MCF 10A (cell line): ENCODE measurements at regions not wholly inside any gene's neighbourhood (a gene's known extent, or its start where the extent isn't known, plus 50 kb on each side); places are given as distances from the start of the nearest gene placed in this dataset.

Experiments
- BruUV-seq: library from RNA; stranded (reverse); fragments of 400-500 nt; replicated peaks from 2 replicates; lab custom pipeline; 2021; lab: Mats Ljungman, UMichigan
- CTCF ChIA-PET: fragments of 300-600 bp; sonication (Branson Sonifier 250); formaldehyde crosslinking; extraction: SDS; loops from one replicate; lab custom pipeline; 2021; ENCODE audit warnings: antibody characterized with exemption, inconsistent platforms; lab: Yijun Ruan, JAX
- POLR2A ChIA-PET: fragments of 300-600, 350-650 bp; sonication (Branson Sonifier 250); formaldehyde crosslinking; extraction: SDS; loops from one replicate; lab custom pipeline; 2020; ENCODE audit warnings: antibody characterized with exemption, inconsistent platforms; lab: Yijun Ruan, JAX
- DNase-seq: peaks from one replicate; pipeline ENCODE4 v3.0.0-alpha.2; 2018; ENCODE audit not compliant: unreplicated experiment
- H3K27ac Mint-ChIP-seq: one replicate; pipeline ENCODE4 v1.8.0; 2022; ENCODE audit warnings: mild to moderate bottlenecking, low read depth, mixed read lengths; ENCODE audit not compliant: unreplicated experiment
- H3K27me3 Mint-ChIP-seq: one replicate; pipeline ENCODE4 v1.8.0; 2022; ENCODE audit warnings: mixed read lengths; ENCODE audit not compliant: insufficient read depth, unreplicated experiment
- H3K36me3 Mint-ChIP-seq: one replicate; pipeline ENCODE4 v1.8.0; 2022; ENCODE audit warnings: mild to moderate bottlenecking, moderate library complexity, mixed read lengths; ENCODE audit not compliant: insufficient read depth, unreplicated experiment
- H3K4me1 Mint-ChIP-seq: one replicate; pipeline ENCODE4 v1.8.0; 2022; ENCODE audit warnings: mixed read lengths; ENCODE audit not compliant: insufficient read depth, unreplicated experiment
- H3K4me3 Mint-ChIP-seq: one replicate; pipeline ENCODE4 v1.8.0; 2022; ENCODE audit warnings: mild to moderate bottlenecking, moderate library complexity, mixed read lengths; ENCODE audit not compliant: unreplicated experiment
- H3K9me3 Mint-ChIP-seq: one replicate; pipeline ENCODE4 v1.8.0; 2022; ENCODE audit warnings: mixed read lengths; ENCODE audit not compliant: unreplicated experiment
- intact Hi-C: fragments of 100-400 bp; cut with micrococcal nuclease; formaldehyde crosslinking; loops from 2 replicates; pipeline ENCODE4 v1.14.1; 2022
- TF ChIP-seq, protein P1 (sequence below): fragments of 200-600 bp; IDR thresholded peaks from one replicate; pipeline ENCODE4 v1.8.0; 2022; ENCODE audit warnings: antibody characterized with exemption, mild to moderate bottlenecking; ENCODE audit not compliant: unreplicated experiment

DNA sequence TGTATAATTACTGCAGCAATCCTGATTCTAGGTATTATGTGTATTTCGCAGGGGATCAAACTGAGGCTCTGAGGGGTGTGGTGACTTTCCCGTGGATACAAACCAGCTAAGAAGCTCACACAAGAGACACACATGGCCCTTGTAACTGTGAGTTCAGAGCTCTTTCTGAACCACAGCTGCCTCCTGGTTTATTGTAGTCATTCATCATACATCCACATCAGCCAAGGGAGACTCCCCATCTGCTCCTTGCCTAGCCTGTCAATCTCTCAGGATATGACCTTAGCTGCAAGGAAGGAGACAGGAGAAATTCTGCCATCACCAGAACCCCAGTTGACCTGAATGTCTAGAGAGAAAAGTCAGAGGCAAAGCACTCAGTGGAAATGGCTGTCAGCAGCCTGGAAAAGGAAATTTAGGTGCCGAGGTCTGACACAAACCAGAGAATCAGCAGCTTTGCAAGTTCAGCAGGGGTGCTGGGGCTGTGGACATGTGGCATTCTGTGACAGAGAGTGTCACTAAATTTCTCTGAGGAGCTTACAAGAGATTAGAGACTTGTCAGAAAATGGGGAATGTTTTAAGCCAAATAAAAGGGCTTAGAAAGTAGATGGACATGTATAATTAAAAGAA lies 209.5 kb downstream of the AASDHPPT start:
- Mint-ChIP-seq H3K27me3 (no peaks in the 10 kb centered on the region), H3K27ac (no peak overlapping the region), H3K36me3 (no peaks in the 10 kb centered on the region), H3K9me3 (peaks cover 12% of the 10 kb centered on the region), H3K4me1 (no peaks in the 10 kb centered on the region), H3K4me3 (no peak overlapping the region)
- intact Hi-C loops = no loop called here
- CTCF ChIA-PET = interaction anchor here (0.7 to 1.9 kb wide), 2 partner anchors 14 to 131 kb away, joined by 3 to 5 read pairs; no protein-coding TSS in a partner anchor
- TF ChIP-seq, protein P1, sequence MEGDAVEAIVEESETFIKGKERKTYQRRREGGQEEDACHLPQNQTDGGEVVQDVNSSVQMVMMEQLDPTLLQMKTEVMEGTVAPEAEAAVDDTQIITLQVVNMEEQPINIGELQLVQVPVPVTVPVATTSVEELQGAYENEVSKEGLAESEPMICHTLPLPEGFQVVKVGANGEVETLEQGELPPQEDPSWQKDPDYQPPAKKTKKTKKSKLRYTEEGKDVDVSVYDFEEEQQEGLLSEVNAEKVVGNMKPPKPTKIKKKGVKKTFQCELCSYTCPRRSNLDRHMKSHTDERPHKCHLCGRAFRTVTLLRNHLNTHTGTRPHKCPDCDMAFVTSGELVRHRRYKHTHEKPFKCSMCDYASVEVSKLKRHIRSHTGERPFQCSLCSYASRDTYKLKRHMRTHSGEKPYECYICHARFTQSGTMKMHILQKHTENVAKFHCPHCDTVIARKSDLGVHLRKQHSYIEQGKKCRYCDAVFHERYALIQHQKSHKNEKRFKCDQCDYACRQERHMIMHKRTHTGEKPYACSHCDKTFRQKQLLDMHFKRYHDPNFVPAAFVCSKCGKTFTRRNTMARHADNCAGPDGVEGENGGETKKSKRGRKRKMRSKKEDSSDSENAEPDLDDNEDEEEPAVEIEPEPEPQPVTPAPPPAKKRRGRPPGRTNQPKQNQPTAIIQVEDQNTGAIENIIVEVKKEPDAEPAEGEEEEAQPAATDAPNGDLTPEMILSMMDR = no peak
- POLR2A ChIA-PET = no interaction called here
- DNase-seq = no peak
- BruUV-seq = no TSS peak

DNA sequence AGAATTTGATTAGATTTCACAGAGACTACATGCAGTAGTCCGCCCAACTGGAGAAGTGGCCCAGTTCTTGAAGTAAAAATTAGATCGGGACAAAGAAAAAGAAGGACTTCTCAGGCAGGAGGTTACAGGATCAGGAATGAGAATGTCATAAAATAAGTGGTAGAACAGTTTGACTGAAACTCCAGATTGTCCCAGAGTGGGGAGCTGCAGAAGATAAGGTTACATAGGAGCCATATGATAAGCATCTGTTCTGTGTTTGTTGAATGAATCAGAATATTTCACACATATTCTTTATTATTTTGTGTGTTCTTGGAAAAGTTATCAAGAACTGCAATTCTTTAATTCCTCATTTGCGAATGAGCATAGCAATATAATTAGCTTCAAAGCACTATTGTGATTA lies 210.6 kb downstream of the AASDHPPT start:
- BruUV-seq = no TSS peak
- no peak for DNase-seq
- ChIA-PET CTCF (interaction anchor here (0.6 to 1.9 kb wide), 3 partner anchors 15 to 898 kb away, joined by 3 to 5 read pairs (median 3); no protein-coding TSS in a partner anchor), POLR2A (no interaction called here)
- Mint-ChIP-seq H3K9me3 (peaks cover 11% of the 10 kb centered on the region), H3K27ac (no peak overlapping the region), H3K4me1 (no peaks in the 10 kb centered on the region), H3K4me3 (no peak overlapping the region), H3K36me3 (no peaks in the 10 kb centered on the region), H3K27me3 (no peaks in the 10 kb centered on the region)
- TF ChIP-seq, protein P1 = no peak
- intact Hi-C loops = no loop called here

DNA sequence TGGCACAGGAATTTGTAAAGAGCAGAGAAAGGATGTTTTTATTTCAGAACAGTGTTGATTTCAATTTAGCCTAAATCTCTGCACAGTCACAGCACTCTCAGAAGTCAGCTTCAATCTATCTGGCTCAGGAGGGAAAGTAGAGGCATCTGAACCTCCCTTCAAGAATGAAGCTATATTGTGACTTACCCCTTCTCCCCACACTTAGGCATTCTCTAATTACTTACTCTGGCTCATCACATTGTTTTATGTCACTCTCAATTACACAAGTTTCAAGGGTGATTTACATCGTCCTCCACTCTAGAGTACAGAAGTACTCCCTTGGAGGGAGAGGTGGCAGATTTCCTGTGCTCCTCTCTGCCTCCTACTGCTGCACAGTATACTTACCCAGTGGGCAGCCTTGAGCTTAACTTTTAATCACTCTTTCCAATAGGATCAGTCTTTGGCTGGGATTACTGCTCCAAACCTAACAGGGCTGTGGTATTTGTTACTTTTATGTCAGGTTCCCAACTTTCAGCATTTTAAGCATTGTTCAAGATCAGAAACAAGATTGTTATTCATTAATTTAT lies 211.4 kb downstream of the AASDHPPT start:
- Mint-ChIP-seq H3K27me3 (no peaks in the 10 kb centered on the region), H3K36me3 (no peaks in the 10 kb centered on the region), H3K9me3 (peaks cover 2% of the 10 kb centered on the region), H3K4me1 (no peaks in the 10 kb centered on the region), H3K4me3 (no peak overlapping the region), H3K27ac (no peak overlapping the region)
- CTCF ChIA-PET = interaction anchor here (0.6 to 0.8 kb wide), 2 partner anchors 14 to 897 kb away, joined by 3 read pairs; no protein-coding TSS in a partner anchor
- POLR2A ChIA-PET = no interaction called here
- TF ChIP-seq, protein P1 = no peak
- DNase-seq = no peak
- no TSS peak for BruUV-seq
- intact Hi-C loops = no loop called here

DNA sequence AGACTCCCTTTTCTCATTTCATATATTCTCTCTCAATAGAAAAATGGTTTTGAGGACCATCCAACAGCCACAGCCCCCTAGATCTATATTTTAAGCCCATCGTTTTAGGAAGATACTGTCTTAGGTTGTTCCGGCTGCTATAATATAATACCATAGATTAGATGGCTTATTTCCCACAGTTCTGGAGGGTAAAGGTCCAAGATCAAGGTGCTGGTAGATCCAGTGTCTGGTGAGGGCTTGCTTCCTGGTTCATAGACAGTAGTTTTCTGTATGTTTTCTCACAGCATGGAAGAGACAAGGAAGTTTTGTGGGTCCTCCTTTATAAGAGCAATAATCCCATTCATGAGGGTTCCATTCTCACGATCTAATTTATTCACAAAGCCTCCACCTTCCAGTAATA lies 215.1 kb downstream of the AASDHPPT start:
- TF ChIP-seq, protein P1 = no peak
- H3K36me3 Mint-ChIP-seq = no peaks in the 10 kb centered on the region
- H3K27ac Mint-ChIP-seq = no peak overlapping the region
- ChIA-PET POLR2A (no interaction called here), CTCF (no interaction called here)
- H3K9me3 Mint-ChIP-seq = no peaks in the 10 kb centered on the region
- no peaks in the 10 kb centered on the region for H3K27me3 Mint-ChIP-seq
- intact Hi-C loops = no loop called here
- no peak overlapping the region for H3K4me3 Mint-ChIP-seq
- no peaks in the 10 kb centered on the region for H3K4me1 Mint-ChIP-seq
- DNase-seq = no peak
- no TSS peak for BruUV-seq
